ENCODE measurements at regions not wholly inside any gene's neighbourhood (a gene's known extent, or its start where the extent isn't known, plus 50 kb on each side); places are given as distances from the start of the nearest gene placed in this dataset.

GRCh38 chr5:111602817-111603445 lies 90.6 kb upstream of the STARD4 start:
- no peak overlapping the region for H4K91ac ChIP-seq (ENCODE audit: low read depth, low read length, poor library complexity)
- H3K4me3 ChIP-seq (ENCODE audit: low read length in 2 of 2), result no peak overlapping the region
- no peak overlapping the region for H3K23ac ChIP-seq (ENCODE audit: low read depth, low read length, poor library complexity)
- no peaks in the 10 kb centered on the region for H3K9me3 ChIP-seq (replicated peaks in 1 of 2; ENCODE audit: control insufficient read depth in 2 of 2, insufficient read depth in 1 of 2, low read depth in 1 of 2, low read length in 2 of 2)
- no peak overlapping the region for H2AK5ac ChIP-seq (ENCODE audit: low read depth, low read length)
- no peak overlapping the region for H2BK5ac ChIP-seq (ENCODE audit: low read length)
- WGBS, 2 donors (ENCODE audit: extremely low coverage in 2 of 2, insufficient read length in 2 of 2, insufficient replicate concordance in 1 of 2), result no CpG with 5 or more reads among the region's 5 CpGs
- H3K4ac ChIP-seq (ENCODE audit: low read length), result no peak overlapping the region
- H3K4me1 ChIP-seq (ENCODE audit: control insufficient read depth in 2 of 2, insufficient read depth in 1 of 2, low read depth in 1 of 2, low read length in 2 of 2), result peaks cover 4 to 9% of the 10 kb centered on the region in 2 donors
- H3K18ac ChIP-seq (ENCODE audit: low read length), result no peak overlapping the region
- no peak overlapping the region for H2BK120ac ChIP-seq (ENCODE audit: low read depth, low read length)
- H3K9ac ChIP-seq (ENCODE audit: low read depth, low read length, poor library complexity), result no peak overlapping the region
- H4K8ac ChIP-seq (ENCODE audit: low read depth, low read length), result no peak overlapping the region
- H3K14ac ChIP-seq (ENCODE audit: low read length), result no peak overlapping the region
- H2BK15ac ChIP-seq (ENCODE audit: low read length), result no peak overlapping the region
- no peaks in the 10 kb centered on the region for H3K79me1 ChIP-seq (ENCODE audit: low read depth, low read length)
- H3K36me3 ChIP-seq (replicated peaks in 1 of 2; ENCODE audit: control insufficient read depth in 2 of 2, insufficient read depth in 2 of 2, low read length in 2 of 2), result no peaks in the 10 kb centered on the region
- H2AFZ ChIP-seq (ENCODE audit: low read length), result no peak overlapping the region
- H3K4me2 ChIP-seq (ENCODE audit: insufficient read depth, low read length, poor library complexity, severe bottlenecking), result no peak overlapping the region
- H3K27ac ChIP-seq (replicated peaks; ENCODE audit: low read length), result no peak overlapping the region
- H3K27me3 ChIP-seq (ENCODE audit: control insufficient read depth in 3 of 3, insufficient read depth in 3 of 3, low read depth in 1 of 3, low read length in 3 of 3), result no peaks in the 10 kb centered on the region
- H2BK12ac ChIP-seq (ENCODE audit: low read length), result no peak overlapping the region
- DNase-seq (ENCODE audit: low spot score), result no peak

DNA sequence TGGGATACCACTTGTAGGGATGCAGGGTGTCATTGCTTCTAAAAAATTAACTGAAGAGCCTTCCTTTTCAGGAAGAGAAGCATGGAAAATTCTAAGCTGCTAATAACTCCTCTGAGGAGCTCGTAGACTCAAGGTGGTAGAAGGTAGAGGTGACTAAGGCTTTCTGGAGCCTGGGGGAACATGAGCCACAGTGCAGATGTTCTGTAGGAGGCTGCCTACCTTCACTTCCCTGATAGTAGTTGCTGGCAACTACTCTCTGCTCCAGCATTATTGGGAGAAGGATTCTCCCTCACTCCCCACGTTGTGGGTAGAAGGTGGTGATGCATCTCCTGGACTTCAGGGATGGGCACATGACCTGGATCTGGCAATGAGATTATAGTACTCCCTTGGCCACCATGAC lies 86.7 kb upstream of the STARD4 start:
- no peak overlapping the region for H3K4me3 ChIP-seq (ENCODE audit: low read length in 2 of 2)
- H4K91ac ChIP-seq (ENCODE audit: low read depth, low read length, poor library complexity), result no peak overlapping the region
- H3K9me3 ChIP-seq (replicated peaks in 1 of 2; ENCODE audit: control insufficient read depth in 2 of 2, insufficient read depth in 1 of 2, low read depth in 1 of 2, low read length in 2 of 2), result peaks cover 0 to 4% of the 10 kb centered on the region in 2 donors
- H3K18ac ChIP-seq (ENCODE audit: low read length), result peak overlapping the region; percentile 25
- no peak overlapping the region for H3K9ac ChIP-seq (ENCODE audit: low read depth, low read length, poor library complexity)
- H2AFZ ChIP-seq (ENCODE audit: low read length), result no peak overlapping the region
- no peak overlapping the region for H2BK5ac ChIP-seq (ENCODE audit: low read length)
- DNase-seq (ENCODE audit: low spot score), result no peak
- no peak overlapping the region for H3K23ac ChIP-seq (ENCODE audit: low read depth, low read length, poor library complexity)
- H3K27ac ChIP-seq (replicated peaks; ENCODE audit: low read length), result no peak overlapping the region
- no peak overlapping the region for H2BK12ac ChIP-seq (ENCODE audit: low read length)
- no peak overlapping the region for H2BK15ac ChIP-seq (ENCODE audit: low read length)
- no peak overlapping the region for H2AK5ac ChIP-seq (ENCODE audit: low read depth, low read length)
- H3K4me2 ChIP-seq (ENCODE audit: insufficient read depth, low read length, poor library complexity, severe bottlenecking), result no peak overlapping the region
- no peaks in the 10 kb centered on the region for H3K27me3 ChIP-seq (ENCODE audit: control insufficient read depth in 3 of 3, insufficient read depth in 3 of 3, low read depth in 1 of 3, low read length in 3 of 3)
- no peaks in the 10 kb centered on the region for H3K36me3 ChIP-seq (replicated peaks in 1 of 2; ENCODE audit: control insufficient read depth in 2 of 2, insufficient read depth in 2 of 2, low read length in 2 of 2)
- no peak overlapping the region for H3K4ac ChIP-seq (ENCODE audit: low read length)
- no peak overlapping the region for H3K14ac ChIP-seq (ENCODE audit: low read length)
- H3K4me1 ChIP-seq (ENCODE audit: control insufficient read depth in 2 of 2, insufficient read depth in 1 of 2, low read depth in 1 of 2, low read length in 2 of 2), result peaks cover 4 to 9% of the 10 kb centered on the region in 2 donors
- H2BK120ac ChIP-seq (ENCODE audit: low read depth, low read length), result no peak overlapping the region
- H3K79me1 ChIP-seq (ENCODE audit: low read depth, low read length), result peaks cover 1% of the 10 kb centered on the region
- H4K8ac ChIP-seq (ENCODE audit: low read depth, low read length), result no peak overlapping the region
- no CpG with 5 or more reads among the region's 2 CpGs for WGBS, 2 donors (ENCODE audit: extremely low coverage in 2 of 2, insufficient read length in 2 of 2, insufficient replicate concordance in 1 of 2)

GRCh38 chr5:111597491-111597890 lies 85.2 kb upstream of the STARD4 start:
- no peak overlapping the region for H4K91ac ChIP-seq (ENCODE audit: low read depth, low read length, poor library complexity)

GRCh38 chr5:111596705-111597104 lies 84.4 kb upstream of the STARD4 start:
- Histone ChIP-seq H2AFZ (ENCODE audit: low read length) (no peak overlapping the region), H2BK12ac (ENCODE audit: low read length) (no peak overlapping the region), H2BK15ac (ENCODE audit: low read length) (no peak overlapping the region), H4K91ac (ENCODE audit: low read depth, low read length, poor library complexity) (no peak overlapping the region), H3K4me1 (ENCODE audit: control insufficient read depth in 2 of 2, insufficient read depth in 1 of 2, low read depth in 1 of 2, low read length in 2 of 2) (peaks cover 2 to 5% of the 10 kb centered on the region in 2 donors), H4K8ac (ENCODE audit: low read depth, low read length) (no peak overlapping the region), H3K9me3 (replicated peaks in 1 of 2; ENCODE audit: control insufficient read depth in 2 of 2, insufficient read depth in 1 of 2, low read depth in 1 of 2, low read length in 2 of 2) (peaks cover 0 to 4% of the 10 kb centered on the region in 2 donors), H3K9ac (ENCODE audit: low read depth, low read length, poor library complexity) (no peak overlapping the region), H3K4me2 (ENCODE audit: insufficient read depth, low read length, poor library complexity, severe bottlenecking) (no peak overlapping the region), H2AK5ac (ENCODE audit: low read depth, low read length) (no peak overlapping the region), H3K18ac (ENCODE audit: low read length) (peak overlapping the region; percentile 0), H3K4ac (ENCODE audit: low read length) (no peak overlapping the region), H2BK5ac (ENCODE audit: low read length) (no peak overlapping the region), H3K79me1 (ENCODE audit: low read depth, low read length) (peaks cover 1% of the 10 kb centered on the region), H3K27me3 (ENCODE audit: control insufficient read depth in 3 of 3, insufficient read depth in 3 of 3, low read depth in 1 of 3, low read length in 3 of 3) (no peaks in the 10 kb centered on the region), H3K27ac (replicated peaks; ENCODE audit: low read length) (no peak overlapping the region), H3K36me3 (replicated peaks in 1 of 2; ENCODE audit: control insufficient read depth in 2 of 2, insufficient read depth in 2 of 2, low read length in 2 of 2) (no peaks in the 10 kb centered on the region), H2BK120ac (ENCODE audit: low read depth, low read length) (no peak overlapping the region), H3K23ac (ENCODE audit: low read depth, low read length, poor library complexity) (no peak overlapping the region), H3K14ac (ENCODE audit: low read length) (no peak overlapping the region), H3K4me3 (ENCODE audit: low read length in 2 of 2) (no peak overlapping the region)
- DNase-seq (ENCODE audit: low spot score), result no peak
- whole genome bisulfite sequencing, 2 donors (ENCODE audit: extremely low coverage in 2 of 2, insufficient read length in 2 of 2, insufficient replicate concordance in 1 of 2), result no CpG with 5 or more reads among the region's 5 CpGs

More at GRCh38 chr5:111597491-111597890, 85.2 kb upstream of the STARD4 start:
- Histone ChIP-seq H4K8ac (ENCODE audit: low read depth, low read length) (no peak overlapping the region), H3K4me1 (ENCODE audit: control insufficient read depth in 2 of 2, insufficient read depth in 1 of 2, low read depth in 1 of 2, low read length in 2 of 2) (peaks cover 4 to 9% of the 10 kb centered on the region in 2 donors), H2BK15ac (ENCODE audit: low read length) (no peak overlapping the region), H2BK12ac (ENCODE audit: low read length) (no peak overlapping the region), H3K9ac (ENCODE audit: low read depth, low read length, poor library complexity) (no peak overlapping the region), H3K36me3 (replicated peaks in 1 of 2; ENCODE audit: control insufficient read depth in 2 of 2, insufficient read depth in 2 of 2, low read length in 2 of 2) (no peaks in the 10 kb centered on the region), H2AFZ (ENCODE audit: low read length) (no peak overlapping the region), H3K27me3 (ENCODE audit: control insufficient read depth in 3 of 3, insufficient read depth in 3 of 3, low read depth in 1 of 3, low read length in 3 of 3) (no peaks in the 10 kb centered on the region), H2BK5ac (ENCODE audit: low read length) (no peak overlapping the region), H2BK120ac (ENCODE audit: low read depth, low read length) (no peak overlapping the region), H3K14ac (ENCODE audit: low read length) (no peak overlapping the region), H3K23ac (ENCODE audit: low read depth, low read length, poor library complexity) (no peak overlapping the region), H3K27ac (replicated peaks; ENCODE audit: low read length) (no peak overlapping the region), H3K9me3 (replicated peaks in 1 of 2; ENCODE audit: control insufficient read depth in 2 of 2, insufficient read depth in 1 of 2, low read depth in 1 of 2, low read length in 2 of 2) (peaks cover 0 to 4% of the 10 kb centered on the region in 2 donors), H3K18ac (ENCODE audit: low read length) (no peak overlapping the region), H2AK5ac (ENCODE audit: low read depth, low read length) (no peak overlapping the region), H3K4me2 (ENCODE audit: insufficient read depth, low read length, poor library complexity, severe bottlenecking) (no peak overlapping the region), H3K4ac (ENCODE audit: low read length) (no peak overlapping the region), H3K4me3 (ENCODE audit: low read length in 2 of 2) (no peak overlapping the region), H3K79me1 (ENCODE audit: low read depth, low read length) (peaks cover 1% of the 10 kb centered on the region)
- no peak for DNase-seq (ENCODE audit: low spot score)
- no CpG with 5 or more reads among the region's 2 CpGs for whole genome bisulfite sequencing, 2 donors (ENCODE audit: extremely low coverage in 2 of 2, insufficient read length in 2 of 2, insufficient replicate concordance in 1 of 2)
